HG03159 (cell line): ENCODE measurements at regions not wholly inside any gene's neighbourhood (a gene's known extent, or its start where the extent isn't known, plus 50 kb on each side); places are given as distances from the start of the nearest gene placed in this dataset.

Experiments
- ATAC-seq: cut with Tn5 transposase; IDR thresholded peaks from one replicate; pipeline ENCODE4 v1.9.1; 2021; ENCODE audit warnings: mild to moderate bottlenecking, moderate library complexity; ENCODE audit not compliant: unreplicated experiment

GRCh38 chr2:18800240-18800971 lies 211.0 kb upstream of the NT5C1B start:
- ATAC-seq = no peak

GRCh38 chr2:18799397-18799796 lies 210.0 kb upstream of the NT5C1B start:
- ATAC-seq = no peak

DNA sequence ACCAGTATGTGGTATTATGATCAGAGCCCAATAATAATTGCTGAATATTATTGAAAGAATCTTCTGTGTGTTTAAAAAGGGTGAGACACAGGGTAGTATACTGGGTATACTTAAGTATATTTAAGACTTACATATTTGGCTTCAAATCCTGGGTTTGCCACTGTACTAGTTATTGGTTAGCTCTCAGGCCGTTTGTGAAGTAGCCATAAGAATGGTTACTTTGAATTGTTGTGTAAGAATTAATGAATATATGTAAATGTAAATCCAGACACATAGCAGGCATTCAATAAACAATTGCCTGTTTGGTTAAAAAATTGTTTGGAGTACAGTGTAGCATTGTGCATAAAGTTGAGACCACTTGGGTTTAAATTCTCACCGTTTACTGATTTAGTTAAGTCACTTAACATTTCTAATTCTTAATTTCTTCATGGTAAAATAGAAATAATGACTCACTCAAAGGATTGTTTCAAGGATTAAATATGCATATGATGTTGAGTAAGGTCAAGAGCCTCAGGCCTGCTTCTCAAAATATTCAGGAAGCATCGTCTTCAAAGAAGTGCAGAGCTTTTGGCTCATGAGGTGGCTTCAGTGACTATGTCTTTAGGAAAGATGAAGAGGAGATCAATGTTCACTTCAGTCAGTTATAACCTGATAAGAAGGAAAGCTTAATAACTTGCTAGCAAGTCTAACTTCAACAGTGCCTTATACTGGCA lies 207.9 kb upstream of the NT5C1B start:
- no peak for ATAC-seq

GRCh38 chr2:18795906-18796305 lies 206.5 kb upstream of the NT5C1B start:
- no peak for ATAC-seq

GRCh38 chr2:18792684-18793083 lies 203.3 kb upstream of the NT5C1B start:
- ATAC-seq = no peak

GRCh38 chr2:18792226-18792629 lies 202.9 kb upstream of the NT5C1B start:
- ATAC-seq = no peak

- no peak for ATAC-seq
Measured at GRCh38 chr2:18791172-18791797, 201.9 kb upstream of the NT5C1B start.

DNA sequence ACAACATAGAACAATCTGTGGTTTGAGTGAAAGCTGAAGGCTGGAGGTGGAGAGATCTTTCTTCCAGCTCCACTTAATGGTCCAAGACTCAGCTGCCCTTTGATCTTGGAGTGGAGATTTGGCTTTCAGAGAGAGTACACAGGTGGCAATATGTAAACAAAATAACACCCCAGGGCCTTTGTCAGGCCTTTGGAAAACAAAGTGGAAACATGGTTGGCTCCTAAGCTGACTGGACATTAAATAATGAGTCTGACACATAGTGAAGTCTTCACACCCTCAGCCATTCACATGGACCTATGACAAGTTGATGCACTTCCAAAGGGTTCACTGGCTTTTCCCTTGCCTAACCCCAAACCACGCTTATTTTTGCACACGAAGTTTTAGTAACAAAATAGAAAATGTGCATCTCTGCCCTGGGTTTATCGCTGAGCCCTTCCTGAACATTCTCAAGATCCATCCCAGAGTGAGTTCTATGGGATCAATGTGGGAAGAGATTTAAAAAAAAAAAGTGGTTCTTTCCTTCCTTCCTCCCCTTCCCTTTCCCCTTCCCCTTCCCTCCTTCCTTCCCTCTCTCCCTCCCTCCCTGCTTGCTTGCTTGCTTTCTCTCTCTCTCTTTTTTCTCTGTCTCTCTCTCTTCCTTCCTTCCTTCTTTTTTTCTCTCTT lies 201.3 kb upstream of the NT5C1B start:
- ATAC-seq = no peak

- no peak for ATAC-seq
Measured at GRCh38 chr2:18788592-18788991, 199.2 kb upstream of the NT5C1B start.

- no peak for ATAC-seq
Measured at GRCh38 chr2:18787726-18788125, 198.4 kb upstream of the NT5C1B start.

DNA sequence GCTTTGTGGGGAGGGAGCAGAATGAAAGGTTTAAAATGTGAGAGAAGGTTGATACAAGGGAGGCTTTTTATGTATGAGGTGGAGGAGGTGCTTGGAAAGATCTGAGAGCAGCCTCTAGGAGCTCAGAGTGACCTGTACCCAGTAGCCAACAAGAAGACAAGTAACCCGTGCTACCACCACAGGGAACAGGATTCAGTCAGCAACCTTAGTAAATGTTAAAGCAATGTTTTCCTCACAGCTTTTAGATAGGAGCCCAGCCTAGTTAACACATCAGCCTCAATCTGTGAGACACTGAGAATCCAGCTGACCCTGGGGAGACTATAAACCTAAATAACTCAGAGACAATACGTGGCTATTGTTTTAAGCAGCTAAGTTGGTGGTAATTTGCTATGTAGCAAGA lies 194.9 kb upstream of the NT5C1B start:
- no peak for ATAC-seq

DNA sequence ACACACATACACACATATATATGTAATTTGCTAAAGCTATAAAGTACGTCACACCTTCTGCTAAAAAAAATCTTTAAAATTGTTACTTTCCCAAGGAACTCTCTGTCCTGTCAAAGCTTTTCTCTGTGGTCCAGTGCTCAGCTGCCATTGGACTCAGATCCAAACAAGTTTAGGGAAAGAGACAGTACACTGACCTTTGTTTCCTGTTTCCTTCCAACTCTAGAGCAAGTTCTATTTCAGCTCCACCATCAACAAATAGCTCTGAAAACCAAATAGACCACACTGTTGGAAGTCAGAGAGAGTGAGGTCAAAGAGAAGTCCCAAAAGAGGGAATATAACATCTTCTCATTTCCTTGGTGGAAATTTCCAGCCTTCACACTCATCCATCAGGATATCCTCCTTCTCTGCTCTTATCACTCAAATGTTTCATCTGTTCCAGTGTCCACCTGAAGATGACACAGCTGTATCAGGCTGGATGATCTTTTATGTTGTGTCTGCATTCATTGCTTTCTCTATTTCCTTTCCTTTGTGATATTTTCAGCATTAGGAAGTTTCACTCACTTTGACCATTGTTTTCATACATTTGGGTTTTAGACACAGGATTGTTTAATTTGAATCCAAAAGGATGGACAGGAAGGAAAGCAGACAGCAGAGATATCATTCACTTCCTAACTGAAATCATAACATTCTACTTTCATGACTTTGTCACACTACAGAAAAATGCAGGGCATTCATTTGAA lies 192.3 kb upstream of the NT5C1B start:
- ATAC-seq = no peak

DNA sequence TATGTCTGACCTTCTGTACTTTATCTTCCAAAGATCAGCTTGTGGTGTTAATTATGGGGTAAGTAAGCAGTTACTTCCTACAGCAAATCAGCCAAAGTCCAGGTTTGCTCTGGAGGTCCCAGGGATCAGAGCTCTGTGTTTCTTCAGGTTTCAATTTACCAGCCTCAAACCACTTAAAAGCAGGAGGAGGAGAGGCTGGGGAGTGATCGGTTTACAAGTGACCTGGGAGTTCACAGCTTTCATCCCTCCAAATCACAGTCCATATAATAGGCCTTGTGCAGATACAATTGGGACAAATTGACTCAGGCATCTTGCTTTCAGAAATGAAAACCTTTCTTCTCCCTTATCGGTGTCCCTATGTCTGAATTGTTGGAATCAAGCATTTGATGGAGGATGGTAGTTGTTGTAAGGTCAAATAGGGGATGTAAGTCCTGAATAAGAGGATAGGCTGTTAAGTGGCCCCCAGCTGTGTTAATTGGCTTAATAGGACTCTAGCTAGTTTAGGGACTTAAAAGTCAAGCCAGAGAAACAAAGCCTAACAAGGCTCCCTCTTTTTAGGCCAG lies 188.0 kb upstream of the NT5C1B start:
- no peak for ATAC-seq

- no peak for ATAC-seq
Measured at GRCh38 chr2:18771212-18771611, 181.8 kb upstream of the NT5C1B start.

DNA sequence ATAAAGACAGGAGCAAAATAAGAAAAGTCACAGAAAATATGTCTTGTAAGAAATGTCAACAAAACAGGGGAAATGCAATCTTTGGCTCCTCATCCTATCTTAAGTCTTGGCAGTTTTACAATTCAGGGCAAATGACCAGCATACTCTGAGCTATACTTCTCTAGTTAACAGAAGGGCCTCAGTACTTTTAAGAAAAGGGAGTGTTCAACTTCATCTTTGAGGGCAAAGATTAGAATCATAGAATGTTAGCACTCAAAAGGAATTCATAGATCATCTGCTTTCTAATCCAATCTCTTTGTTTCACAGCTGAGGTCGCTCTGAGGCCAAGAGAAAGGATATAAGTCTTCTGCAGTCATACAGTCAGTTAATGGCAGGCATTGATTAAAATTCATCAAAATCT lies 174.0 kb upstream of the NT5C1B start:
- ATAC-seq = no peak

DNA sequence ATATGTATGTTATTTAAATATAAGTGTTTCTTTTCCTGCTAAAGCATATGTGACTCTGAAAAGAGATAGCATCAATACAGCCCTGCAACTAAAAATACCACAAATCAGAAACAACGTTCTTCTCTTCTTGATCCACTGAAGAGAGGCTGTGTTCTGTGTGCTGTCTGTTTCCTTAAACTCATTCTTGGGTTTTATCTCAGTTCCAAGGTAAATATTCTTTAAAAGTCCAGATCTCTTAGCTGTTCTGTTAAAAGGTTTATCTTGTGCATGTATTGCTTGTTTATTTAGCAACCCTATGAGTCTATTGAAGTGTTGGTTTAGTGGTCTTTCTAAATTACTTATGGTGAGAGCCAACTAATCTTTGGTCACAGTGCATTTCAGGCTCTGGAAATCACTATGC lies 173.3 kb upstream of the NT5C1B start:
- ATAC-seq = no peak

DNA sequence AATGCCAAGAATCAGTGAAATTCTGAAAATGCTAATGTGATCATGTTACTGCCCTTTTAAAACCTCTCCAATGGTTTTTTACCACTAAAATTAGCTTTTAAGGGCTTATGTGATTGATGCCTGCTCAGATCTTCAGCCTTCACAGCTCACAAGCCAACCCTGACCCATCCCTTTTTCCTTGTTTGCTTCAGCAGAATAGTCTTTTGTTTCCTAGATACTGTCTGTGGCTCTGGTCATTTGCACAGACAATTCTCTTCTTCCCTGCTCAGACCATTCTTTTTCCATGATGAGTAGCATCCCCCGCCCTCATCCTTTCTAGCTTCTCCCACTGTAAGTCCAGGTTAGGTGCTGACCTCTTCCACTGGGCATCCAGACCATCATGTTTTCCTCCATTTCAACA lies 164.9 kb upstream of the NT5C1B start:
- no peak for ATAC-seq

GRCh38 chr2:18753722-18754121 lies 164.4 kb upstream of the NT5C1B start:
- no peak for ATAC-seq

- ATAC-seq = no peak
Measured at GRCh38 chr2:18752667-18753422, 163.5 kb upstream of the NT5C1B start.

DNA sequence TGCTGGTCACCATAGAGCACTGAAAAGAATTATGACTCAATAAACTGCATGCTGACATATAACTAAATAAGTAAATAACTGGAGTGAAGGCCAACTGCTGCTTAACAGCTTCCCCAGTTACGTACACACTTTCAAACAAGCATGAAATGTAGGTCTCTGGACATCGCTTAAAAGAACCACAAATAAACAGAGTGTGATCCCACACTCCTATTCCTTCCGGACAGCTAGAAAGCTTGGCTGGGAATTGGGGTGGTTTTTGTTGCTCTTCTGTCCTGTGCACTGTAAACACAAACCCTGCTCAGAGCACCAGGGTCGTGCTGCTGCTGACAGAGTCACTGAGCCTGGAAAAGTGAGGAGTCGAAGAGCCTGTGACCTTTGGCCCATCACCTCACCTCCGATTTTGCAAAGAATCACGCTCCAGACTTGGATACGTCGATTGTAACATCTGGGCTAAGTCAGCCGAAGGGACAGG lies 162.7 kb upstream of the NT5C1B start:
- ATAC-seq = no peak
